Activated CD4-positive, alpha-beta T cell treated with anti-CD3 and anti-CD28 coated beads for 24 hours (primary cell): ENCODE measurements at regions not wholly inside any gene's neighbourhood (a gene's known extent, or its start where the extent isn't known, plus 50 kb on each side); places are given as distances from the start of the nearest gene placed in this dataset.
"Not testable (repeated sequence)": the region's sequence is repeated elsewhere in the genome, so short reads cannot be mapped to it uniquely, and the experiment has no call there.

Experiments used
- DNase-seq, 2 donors: peaks; one replicate each; pipeline ENCODE4 v3.0.0-alpha.2; 2020; ENCODE audit warnings: low read depth in 2 of 2

- not testable (repeated sequence) for DNase-seq
Observed at GRCh38 chr1:218935408-218935807, 238.3 kb upstream of the LYPLAL1 start.

- no peak for DNase-seq
Observed at GRCh38 chr1:218938259-218938658, 235.4 kb upstream of the LYPLAL1 start.

- DNase-seq: no peak
Observed at GRCh38 chr1:218939095-218939494, 234.6 kb upstream of the LYPLAL1 start.

GRCh38 chr1:218942431-218942830, 231.2 kb upstream of the LYPLAL1 start:
- no peak for DNase-seq

GRCh38 chr1:218943371-218943770, 230.3 kb upstream of the LYPLAL1 start:
- no peak for DNase-seq

GRCh38 chr1:218945050-218945449, 228.6 kb upstream of the LYPLAL1 start:
- DNase-seq: no peak

GRCh38 chr1:218946147-218946546, 227.5 kb upstream of the LYPLAL1 start:
- DNase-seq: no peak

- no peak for DNase-seq
Observed at GRCh38 chr1:218948446-218948845, 225.2 kb upstream of the LYPLAL1 start.

- no peak for DNase-seq
Observed at GRCh38 chr1:218953386-218953785, 220.3 kb upstream of the LYPLAL1 start.

- DNase-seq: no peak
Observed at GRCh38 chr1:218957971-218958370, 215.7 kb upstream of the LYPLAL1 start.

- DNase-seq: no peak
Observed at GRCh38 chr1:218959784-218960183, 213.9 kb upstream of the LYPLAL1 start.

GRCh38 chr1:218964471-218965185, 209.1 kb upstream of the LYPLAL1 start:
- DNase-seq: no peak

- DNase-seq: no peak
Observed at GRCh38 chr1:218965821-218966220, 207.9 kb upstream of the LYPLAL1 start.

- DNase-seq: no peak
Observed at GRCh38 chr1:218967254-218967653, 206.4 kb upstream of the LYPLAL1 start.

- DNase-seq: no peak
Observed at GRCh38 chr1:218967836-218968235, 205.8 kb upstream of the LYPLAL1 start.

- no peak for DNase-seq
Observed at GRCh38 chr1:218969006-218969405, 204.7 kb upstream of the LYPLAL1 start.

- no peak for DNase-seq
Observed at GRCh38 chr1:218970397-218970990, 203.2 kb upstream of the LYPLAL1 start.

- DNase-seq: no peak
Observed at GRCh38 chr1:218971156-218971555, 202.5 kb upstream of the LYPLAL1 start.

- DNase-seq: no peak
Observed at GRCh38 chr1:218980881-218981280, 192.8 kb upstream of the LYPLAL1 start.

GRCh38 chr1:218982482-218982881, 191.2 kb upstream of the LYPLAL1 start:
- no peak for DNase-seq

GRCh38 chr1:218983433-218983832, 190.2 kb upstream of the LYPLAL1 start:
- DNase-seq: no peak

GRCh38 chr1:218983848-218984247, 189.8 kb upstream of the LYPLAL1 start:
- DNase-seq: no peak

GRCh38 chr1:218985424-218985984, 188.2 kb upstream of the LYPLAL1 start:
- no peak for DNase-seq
